SK-N-SH treated with all-trans-retinoic acid at 6 μM for 48 hours (cell line): ENCODE measurements at regions not wholly inside any gene's neighbourhood (a gene's known extent, or its start where the extent isn't known, plus 50 kb on each side); places are given as distances from the start of the nearest gene placed in this dataset.

ENCODE experiments used
- ARNTL ChIP-seq: fragments of 450-650 bp; formaldehyde crosslinking; IDR thresholded peaks from 2 replicates; pipeline ENCODE4 v1.5.0; 2020; ENCODE audit warnings: low read depth, mild to moderate bottlenecking, moderate library complexity, borderline replicate concordance
- CSDC2 ChIP-seq: fragments of 250-450 bp; sonication (Bioruptor Pico); IDR thresholded peaks from 2 replicates; pipeline ENCODE4 v1.5.0; 2020; ENCODE audit warnings: mild to moderate bottlenecking, moderate library complexity
- ESRRG ChIP-seq: fragments of 250-450 bp; sonication (Bioruptor Pico); IDR thresholded peaks from 2 replicates; pipeline ENCODE4 v1.6.1; 2021; ENCODE audit warnings: mild to moderate bottlenecking
- OSR1 ChIP-seq: fragments of 250-450 bp; sonication (Bioruptor Pico); IDR thresholded peaks from 2 replicates; pipeline ENCODE4 v1.8.0; 2022; ENCODE audit warnings: moderate library complexity, mild to moderate bottlenecking, inconsistent platforms
- SNAI2 ChIP-seq: fragments of 250-450 bp; sonication (Bioruptor Pico); IDR thresholded peaks from 2 replicates; pipeline ENCODE4 v1.5.0; 2020; ENCODE audit warnings: mild to moderate bottlenecking, moderate library complexity
- TF ChIP-seq, protein P1 (sequence below): fragments of 250-450 bp; sonication (Bioruptor Pico); IDR thresholded peaks from 2 replicates; pipeline ENCODE4 v1.8.0; 2020; ENCODE audit warnings: mild to moderate bottlenecking, moderate library complexity, borderline replicate concordance

DNA sequence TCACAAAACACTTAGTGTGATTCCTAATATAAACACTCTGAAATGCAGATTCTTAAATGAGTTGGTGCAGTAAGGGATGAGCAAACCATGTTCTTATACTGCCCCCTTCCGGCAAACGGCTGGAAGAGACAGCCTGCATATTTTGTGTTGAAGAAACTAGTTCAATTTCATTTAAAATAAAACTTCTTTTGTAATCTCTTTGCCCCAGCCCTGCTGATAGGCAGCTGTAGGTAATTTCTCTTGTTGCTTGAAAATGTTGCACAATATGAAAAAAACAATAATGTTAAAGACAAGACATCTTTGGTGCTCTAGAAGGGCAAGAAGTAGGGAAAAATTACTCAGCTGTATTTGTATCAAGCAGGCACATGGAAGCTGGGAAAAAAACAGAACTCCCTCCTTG is 89.7 kb upstream of the CCNG1 start:
- no peak for TF ChIP-seq SNAI2 (CRISPR knock-in tag)
- no peak for TF ChIP-seq ARNTL (CRISPR knock-in tag)
- TF ChIP-seq, protein P1, sequence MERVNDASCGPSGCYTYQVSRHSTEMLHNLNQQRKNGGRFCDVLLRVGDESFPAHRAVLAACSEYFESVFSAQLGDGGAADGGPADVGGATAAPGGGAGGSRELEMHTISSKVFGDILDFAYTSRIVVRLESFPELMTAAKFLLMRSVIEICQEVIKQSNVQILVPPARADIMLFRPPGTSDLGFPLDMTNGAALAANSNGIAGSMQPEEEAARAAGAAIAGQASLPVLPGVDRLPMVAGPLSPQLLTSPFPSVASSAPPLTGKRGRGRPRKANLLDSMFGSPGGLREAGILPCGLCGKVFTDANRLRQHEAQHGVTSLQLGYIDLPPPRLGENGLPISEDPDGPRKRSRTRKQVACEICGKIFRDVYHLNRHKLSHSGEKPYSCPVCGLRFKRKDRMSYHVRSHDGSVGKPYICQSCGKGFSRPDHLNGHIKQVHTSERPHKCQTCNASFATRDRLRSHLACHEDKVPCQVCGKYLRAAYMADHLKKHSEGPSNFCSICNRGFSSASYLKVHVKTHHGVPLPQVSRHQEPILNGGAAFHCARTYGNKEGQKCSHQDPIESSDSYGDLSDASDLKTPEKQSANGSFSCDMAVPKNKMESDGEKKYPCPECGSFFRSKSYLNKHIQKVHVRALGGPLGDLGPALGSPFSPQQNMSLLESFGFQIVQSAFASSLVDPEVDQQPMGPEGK (CRISPR knock-in tag), result no peak
- TF ChIP-seq CSDC2 (CRISPR knock-in tag), result no peak
- TF ChIP-seq ESRRG (CRISPR knock-in tag), result no peak
- TF ChIP-seq OSR1 (CRISPR knock-in tag), result no peak
